ENCODE measurements at regions not wholly inside any gene's neighbourhood (a gene's known extent, or its start where the extent isn't known, plus 50 kb on each side); places are given as distances from the start of the nearest gene placed in this dataset.
A peak's percentile ranks its signal among the peaks of the same experiment; 100 is the strongest.

DNA sequence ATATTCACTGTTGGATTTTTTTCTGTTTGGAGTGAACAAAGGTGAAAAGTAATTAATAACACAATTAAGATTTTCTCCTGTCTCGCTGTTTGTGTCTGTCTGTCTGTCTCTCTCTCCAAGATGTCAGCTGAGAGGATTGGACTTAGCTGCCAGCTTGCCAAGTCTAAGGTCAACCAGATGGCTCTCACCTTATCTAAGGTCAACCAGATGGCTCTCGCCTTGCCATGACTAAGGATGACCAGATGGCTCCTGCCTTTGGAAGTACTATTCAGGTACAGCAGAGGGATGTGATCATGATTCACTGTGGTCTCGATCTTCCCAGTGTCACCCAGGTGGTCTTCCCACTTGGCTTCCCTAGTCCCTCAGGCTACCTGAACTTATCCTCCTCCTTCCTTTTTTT is 1436.4 kb downstream of the UQCRFS1 start:
- Histone ChIP-seq H2BK12ac (ENCODE audit: insufficient read length, low read depth, low read length) (no peak overlapping the region), H3K79me2 (ENCODE audit: insufficient read depth, low read length) (no peaks in the 10 kb centered on the region), H4K91ac (ENCODE audit: insufficient read length, low read depth, low read length) (no peak overlapping the region), H2BK20ac (ENCODE audit: low read depth, low read length, poor library complexity, severe bottlenecking) (no peak overlapping the region), H3K4ac (ENCODE audit: low read depth, low read length) (no peak overlapping the region), H3K9ac (ENCODE audit: extremely low read depth, insufficient read length, low read length) (no peak overlapping the region), H3K23ac (ENCODE audit: insufficient read length, low read depth, low read length) (no peak overlapping the region), H3K79me1 (ENCODE audit: insufficient read depth, low read depth, low read length, poor library complexity, severe bottlenecking) (no peaks in the 10 kb centered on the region), H3K9me3 (ENCODE audit: control insufficient read depth, low read depth, low read length) (peaks cover 34% of the 10 kb centered on the region), H2AK5ac (ENCODE audit: insufficient read length, low read length) (no peak overlapping the region), H2BK5ac (ENCODE audit: insufficient read length, low read length) (no peak overlapping the region), H4K8ac (replicated peaks; ENCODE audit: insufficient read length, low read depth, low read length) (no peak overlapping the region), H4K20me1 (ENCODE audit: control insufficient read depth, insufficient read depth, insufficient read length) (no peaks in the 10 kb centered on the region), H3T11ph (ENCODE audit: low read length) (no peak overlapping the region), H3K18ac (ENCODE audit: insufficient read length, low read depth, low read length) (no peak overlapping the region), H3K14ac (ENCODE audit: insufficient read depth, low read length) (no peak overlapping the region), H2BK120ac (ENCODE audit: low read depth, low read length, poor library complexity, severe bottlenecking) (no peak overlapping the region), H3K27ac (ENCODE audit: insufficient read length, low read depth, low read length) (no peak overlapping the region), H3K56ac (ENCODE audit: insufficient read length, low read depth, low read length) (no peak overlapping the region), H3K4me1 (ENCODE audit: insufficient read depth, low read length) (no peaks in the 10 kb centered on the region), H3K4me2 (ENCODE audit: insufficient read depth, insufficient read length, low read length) (no peak overlapping the region), H3K27me3 (ENCODE audit: insufficient read depth, low read length) (peaks cover 11% of the 10 kb centered on the region; the same call in 1 of the 2 replicates), H2BK15ac (ENCODE audit: low read depth, low read length) (no peak overlapping the region), H3K23me2 (ENCODE audit: insufficient read length, low read depth, low read length, poor library complexity, severe bottlenecking) (no peaks in the 10 kb centered on the region), H4K5ac (ENCODE audit: insufficient read length, low read depth, low read length) (no peak overlapping the region), H2AFZ (ENCODE audit: low read length) (no peak overlapping the region)
- peak; percentile 4 for DNase-seq
- Mint-ChIP-seq H3K36me3 (ENCODE audit: insufficient read depth in 1 of 3, low read depth in 3 of 3) (peaks cover 76 to 99% (median 93%) of the 10 kb centered on the region in 3 experiments), H3K4me3 (no peak overlapping the region), H3K9me3 (peaks cover 99% of the 10 kb centered on the region in 2 experiments), H3K27ac (no peak overlapping the region), H3K27me3 (ENCODE audit: low read depth) (peaks cover 39% of the 10 kb centered on the region), H3K4me1 (no peaks in the 10 kb centered on the region)
- no CpG with 5 or more reads among the region's 3 CpGs for WGBS (ENCODE audit: extremely low coverage, insufficient read length, low lambda C conversion rate)
- TF ChIP-seq, protein P1, sequence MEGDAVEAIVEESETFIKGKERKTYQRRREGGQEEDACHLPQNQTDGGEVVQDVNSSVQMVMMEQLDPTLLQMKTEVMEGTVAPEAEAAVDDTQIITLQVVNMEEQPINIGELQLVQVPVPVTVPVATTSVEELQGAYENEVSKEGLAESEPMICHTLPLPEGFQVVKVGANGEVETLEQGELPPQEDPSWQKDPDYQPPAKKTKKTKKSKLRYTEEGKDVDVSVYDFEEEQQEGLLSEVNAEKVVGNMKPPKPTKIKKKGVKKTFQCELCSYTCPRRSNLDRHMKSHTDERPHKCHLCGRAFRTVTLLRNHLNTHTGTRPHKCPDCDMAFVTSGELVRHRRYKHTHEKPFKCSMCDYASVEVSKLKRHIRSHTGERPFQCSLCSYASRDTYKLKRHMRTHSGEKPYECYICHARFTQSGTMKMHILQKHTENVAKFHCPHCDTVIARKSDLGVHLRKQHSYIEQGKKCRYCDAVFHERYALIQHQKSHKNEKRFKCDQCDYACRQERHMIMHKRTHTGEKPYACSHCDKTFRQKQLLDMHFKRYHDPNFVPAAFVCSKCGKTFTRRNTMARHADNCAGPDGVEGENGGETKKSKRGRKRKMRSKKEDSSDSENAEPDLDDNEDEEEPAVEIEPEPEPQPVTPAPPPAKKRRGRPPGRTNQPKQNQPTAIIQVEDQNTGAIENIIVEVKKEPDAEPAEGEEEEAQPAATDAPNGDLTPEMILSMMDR (conservative IDR thresholded peaks at IDR 0.05) = no peak
